ENCODE measurements at regions not wholly inside any gene's neighbourhood (a gene's known extent, or its start where the extent isn't known, plus 50 kb on each side); places are given as distances from the start of the nearest gene placed in this dataset.
"Not testable (repeated sequence)": the region's sequence is repeated elsewhere in the genome, so short reads cannot be mapped to it uniquely, and the experiment has no call there.

DNA sequence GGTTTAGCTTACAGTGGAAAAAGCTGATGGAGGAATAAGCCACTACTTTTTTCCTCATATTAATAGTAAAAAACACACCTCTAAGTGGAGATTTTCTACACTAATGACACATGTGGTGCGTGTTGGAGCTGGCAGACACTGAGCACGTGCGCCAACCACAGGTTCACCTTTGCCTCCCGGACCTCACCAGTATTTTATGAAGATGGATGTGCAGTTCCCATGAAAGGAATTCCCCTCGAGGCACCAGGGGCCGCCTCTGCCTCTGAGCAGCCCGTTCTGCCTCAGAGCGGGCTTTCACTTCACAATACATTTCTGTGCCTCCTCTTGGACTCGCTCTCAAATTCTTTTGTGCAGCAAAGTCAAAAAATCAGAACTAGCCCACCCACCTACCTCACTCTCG, 477.5 kb upstream of the ADARB2 start:
- no peak for DNase-seq (ENCODE audit: low read depth, low spot score)
- no peak overlapping the region for H3K4me3 ChIP-seq (ENCODE audit: low read length)

DNA sequence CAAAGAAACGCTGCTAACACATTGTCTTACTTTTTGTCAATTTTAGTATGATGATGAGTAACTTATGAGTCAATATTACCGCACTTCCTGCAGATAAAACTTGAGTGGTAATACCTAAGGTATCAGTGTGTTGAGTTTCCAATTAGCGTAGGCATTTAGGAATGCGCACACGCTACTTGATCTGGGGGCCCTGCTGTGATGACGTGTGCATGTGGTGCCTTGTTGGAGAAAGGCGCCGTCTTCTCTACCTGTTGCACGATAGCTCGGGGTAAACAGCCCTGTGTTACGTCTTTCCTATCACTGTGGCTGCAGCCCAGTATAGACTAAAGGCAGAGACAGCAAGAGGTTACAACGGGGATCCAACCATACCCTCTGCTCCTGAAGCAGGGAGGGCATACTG, 476.8 kb upstream of the ADARB2 start:
- H3K4me3 ChIP-seq (ENCODE audit: low read length), result no peak overlapping the region
- DNase-seq (ENCODE audit: low read depth, low spot score), result no peak

DNA sequence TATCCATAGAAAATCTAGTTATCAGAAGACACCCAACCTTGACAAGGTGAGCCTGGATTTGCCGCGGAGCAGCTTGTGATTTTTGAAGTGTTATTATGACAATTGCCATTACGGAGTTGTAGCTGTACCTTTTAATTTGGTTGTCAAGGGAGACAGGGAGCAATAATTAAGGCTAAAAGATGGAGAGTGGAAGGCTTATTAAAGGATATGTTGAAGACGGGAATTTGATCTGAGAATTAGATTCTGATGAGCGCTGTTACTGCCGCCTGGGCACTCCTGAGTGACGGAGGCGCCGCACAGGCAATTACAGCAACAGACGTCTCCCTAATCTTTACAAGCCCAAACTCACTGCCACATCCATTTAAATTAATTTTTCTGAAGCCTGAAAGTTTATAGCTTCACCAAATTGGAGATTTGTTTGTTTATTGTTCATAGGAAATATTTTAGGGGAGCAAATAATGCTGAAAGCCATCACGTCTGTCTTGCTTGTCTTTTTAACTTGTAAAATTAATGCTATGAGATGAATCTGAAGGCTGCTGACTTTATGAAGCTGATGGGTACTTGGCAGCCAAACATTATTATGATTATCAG, 475.0 kb upstream of the ADARB2 start:
- H3K4me3 ChIP-seq (ENCODE audit: low read length), result no peak overlapping the region
- no peak for DNase-seq (ENCODE audit: low read depth, low spot score)

DNA sequence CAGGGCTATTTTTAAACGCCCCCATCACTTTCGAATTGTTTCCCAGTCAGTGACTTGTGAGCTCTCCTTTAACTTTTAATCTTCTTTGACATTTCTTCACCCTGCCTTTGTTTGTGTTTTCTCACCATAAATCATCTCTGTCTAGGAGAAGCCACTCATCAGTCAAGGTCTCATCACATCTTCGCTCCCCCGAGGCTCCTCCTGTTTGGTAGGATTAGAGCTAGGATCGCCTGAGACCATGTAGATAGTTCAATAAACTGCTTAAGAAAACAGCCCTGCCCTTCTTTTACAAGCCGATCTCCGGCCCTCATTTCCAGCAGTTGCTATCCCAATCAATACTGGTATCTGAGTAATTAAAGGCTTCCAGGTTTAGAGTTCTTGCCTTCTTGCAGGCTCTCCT, 472.8 kb upstream of the ADARB2 start:
- no peak for DNase-seq (ENCODE audit: low read depth, low spot score)
- no peak overlapping the region for H3K4me3 ChIP-seq (ENCODE audit: low read length)

DNA sequence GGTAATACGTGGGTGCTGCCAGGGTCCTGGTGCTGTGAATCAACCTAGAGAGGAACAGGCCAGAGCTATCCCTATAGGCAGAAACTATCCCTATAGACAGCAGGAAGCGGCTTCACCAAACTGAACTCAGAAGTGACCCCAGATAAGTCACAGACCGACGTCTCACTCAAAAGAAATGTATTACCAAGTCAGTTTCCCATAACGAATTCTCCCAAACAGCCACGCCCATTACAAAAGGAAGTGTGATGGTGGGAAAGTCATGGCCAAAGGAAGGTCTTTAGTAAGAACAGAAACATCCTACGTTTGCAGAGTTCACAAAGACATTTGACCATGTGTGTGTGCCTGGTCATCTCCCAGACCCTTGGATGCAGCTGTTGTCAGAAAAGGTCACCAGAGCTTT, 470.8 kb upstream of the ADARB2 start:
- DNase-seq (ENCODE audit: low read depth, low spot score), result no peak
- H3K4me3 ChIP-seq (ENCODE audit: low read length), result no peak overlapping the region

DNA sequence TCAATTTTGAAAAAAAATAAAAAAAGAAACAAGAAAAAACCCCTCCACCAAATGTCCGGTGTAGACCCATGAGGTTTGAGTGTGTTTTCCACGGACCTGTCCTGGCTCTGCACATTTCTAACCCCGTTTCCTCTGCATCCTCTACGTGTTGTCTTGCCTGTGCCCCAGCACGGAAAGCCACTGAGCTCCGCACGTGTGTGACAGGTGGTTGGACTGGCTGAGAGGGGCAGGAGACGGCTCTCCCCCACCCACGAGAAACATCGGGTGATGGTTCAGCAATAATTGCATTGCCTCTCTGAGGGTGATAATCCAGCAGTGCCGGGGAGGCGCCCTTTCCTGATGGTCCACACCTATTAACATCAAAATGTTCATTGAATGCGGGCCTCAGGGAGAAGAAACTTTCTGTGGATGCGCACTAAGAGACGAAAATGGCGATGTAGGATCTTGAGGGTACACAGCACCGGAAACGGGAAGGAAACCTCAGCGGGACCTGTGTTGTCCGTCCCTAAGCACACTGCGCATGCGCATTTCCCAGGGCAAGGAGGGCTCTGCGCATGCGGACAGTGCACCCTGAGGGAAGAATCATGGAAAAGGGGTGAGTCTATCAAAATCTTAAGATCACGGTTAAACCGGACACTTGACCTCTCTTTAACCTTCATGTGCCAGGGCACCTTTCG, 470.1 kb upstream of the ADARB2 start:
- H3K4me3 ChIP-seq (ENCODE audit: low read length), result no peak overlapping the region
- no peak for DNase-seq (ENCODE audit: low read depth, low spot score)

DNA sequence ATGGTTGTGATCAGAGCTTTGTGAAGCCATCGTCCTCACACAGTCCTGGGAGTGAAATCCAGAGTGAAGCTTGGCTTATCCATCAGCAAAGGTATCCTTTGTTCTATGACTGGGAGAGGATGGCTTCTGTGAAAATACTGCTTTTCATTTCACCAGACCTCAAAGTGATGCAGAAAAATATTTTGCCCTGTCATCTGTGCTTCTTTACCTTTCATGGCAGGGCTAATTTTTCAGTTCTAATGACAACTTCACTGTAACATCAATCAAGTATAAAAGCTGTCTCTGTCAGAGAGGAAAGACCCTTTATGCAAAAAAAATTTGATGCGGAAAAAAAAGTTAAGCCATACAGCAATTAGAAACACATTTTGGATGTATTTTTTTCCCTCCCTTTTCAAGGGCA, 468.1 kb upstream of the ADARB2 start:
- no peak for DNase-seq (ENCODE audit: low read depth, low spot score)

DNA sequence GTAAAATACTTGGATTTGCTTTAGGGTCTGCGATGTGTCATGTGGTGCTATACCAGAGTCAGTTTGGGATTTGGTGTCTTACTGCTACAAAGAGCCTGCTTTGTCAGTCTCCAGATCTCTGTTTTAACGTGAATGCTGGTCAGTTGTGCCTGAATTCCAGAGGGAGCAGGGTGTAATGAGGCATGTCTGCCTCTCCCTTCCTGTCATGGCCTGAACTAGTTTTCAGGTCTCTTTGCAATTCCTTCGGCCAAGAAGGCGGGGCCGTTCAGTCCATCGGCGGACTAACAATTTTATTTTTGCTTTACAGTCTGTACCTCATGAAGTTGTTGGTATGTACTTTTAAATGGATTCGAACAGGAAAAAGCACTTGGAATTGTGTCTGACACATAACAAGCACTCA, 465.1 kb upstream of the ADARB2 start:
- no peak overlapping the region for H3K4me3 ChIP-seq (ENCODE audit: low read length)
- DNase-seq (ENCODE audit: low read depth, low spot score), result no peak

More for the DNA sequence above, 468.1 kb upstream of the ADARB2 start:
- H3K4me3 ChIP-seq (ENCODE audit: low read length), result no peak overlapping the region

DNA sequence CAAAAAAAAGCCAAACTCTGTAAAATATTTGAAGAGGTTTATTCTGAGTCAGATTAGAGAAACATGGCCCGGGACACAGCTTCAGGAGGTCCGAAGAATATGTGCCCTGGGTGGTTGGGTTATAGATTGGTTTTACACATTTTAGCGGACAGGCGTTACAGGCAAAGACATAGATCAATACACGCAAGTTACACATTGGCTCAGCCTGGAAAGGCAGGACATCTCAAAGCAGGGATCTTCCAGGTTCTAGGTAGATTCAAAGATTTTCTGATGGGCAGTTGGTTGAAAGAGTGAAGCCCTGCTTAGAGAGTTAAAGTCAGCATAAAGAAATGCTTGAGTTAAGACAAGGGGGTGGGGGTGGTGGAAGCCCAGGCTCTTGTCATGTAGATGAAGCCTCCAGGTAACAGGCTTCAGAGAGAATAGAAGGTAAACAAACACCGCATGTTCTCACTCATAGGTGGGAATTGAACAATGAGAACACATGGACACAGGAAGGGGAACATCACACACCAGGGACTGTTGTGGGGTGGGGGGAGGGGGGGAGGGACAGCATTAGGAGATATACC, 464.3 kb upstream of the ADARB2 start:
- no peak for DNase-seq (ENCODE audit: low read depth, low spot score)
- no peak overlapping the region for H3K4me3 ChIP-seq (ENCODE audit: low read length)

DNA sequence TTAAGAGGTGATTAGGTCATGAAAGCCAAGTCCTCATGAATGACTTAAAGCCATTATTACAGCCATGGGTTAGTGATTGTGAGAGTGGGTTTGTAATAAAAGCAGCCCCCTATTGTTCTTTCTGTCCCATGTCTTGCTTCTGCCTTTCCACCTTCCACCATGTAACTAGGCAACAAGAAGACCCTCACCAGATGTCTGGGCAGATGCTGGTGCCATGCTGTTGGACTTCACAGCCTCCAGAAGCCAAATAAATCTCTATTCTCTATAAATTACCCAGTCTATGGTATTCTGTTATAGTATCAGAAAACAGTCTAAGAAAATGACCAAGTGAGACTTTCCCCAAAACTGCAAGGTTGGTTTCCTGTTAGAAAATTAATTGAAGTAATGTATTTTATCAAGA, 460.3 kb upstream of the ADARB2 start:
- no peak overlapping the region for H3K4me3 ChIP-seq (ENCODE audit: low read length)
- no peak for DNase-seq (ENCODE audit: low read depth, low spot score)

DNA sequence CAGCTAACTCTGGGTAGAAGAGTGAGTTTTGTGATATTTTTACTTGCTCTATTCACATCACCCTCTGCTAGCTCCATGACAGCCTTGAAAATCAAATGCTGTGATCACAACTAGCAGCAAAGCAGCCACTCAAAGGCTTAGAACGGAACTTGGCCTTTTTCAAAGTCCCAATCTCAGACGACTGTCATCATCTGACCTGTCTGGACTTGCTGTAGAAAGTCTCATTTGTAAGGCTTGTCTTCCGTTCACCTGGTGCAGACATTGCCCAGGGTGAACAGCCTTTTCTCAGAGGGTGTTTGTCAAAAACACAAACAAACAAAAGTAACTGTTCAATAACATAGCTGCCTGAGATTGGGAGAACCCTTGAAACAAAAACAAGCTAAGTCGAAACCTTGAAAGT, 458.9 kb upstream of the ADARB2 start:
- H3K4me3 ChIP-seq (ENCODE audit: low read length), result no peak overlapping the region
- DNase-seq (ENCODE audit: low read depth, low spot score), result no peak

DNA sequence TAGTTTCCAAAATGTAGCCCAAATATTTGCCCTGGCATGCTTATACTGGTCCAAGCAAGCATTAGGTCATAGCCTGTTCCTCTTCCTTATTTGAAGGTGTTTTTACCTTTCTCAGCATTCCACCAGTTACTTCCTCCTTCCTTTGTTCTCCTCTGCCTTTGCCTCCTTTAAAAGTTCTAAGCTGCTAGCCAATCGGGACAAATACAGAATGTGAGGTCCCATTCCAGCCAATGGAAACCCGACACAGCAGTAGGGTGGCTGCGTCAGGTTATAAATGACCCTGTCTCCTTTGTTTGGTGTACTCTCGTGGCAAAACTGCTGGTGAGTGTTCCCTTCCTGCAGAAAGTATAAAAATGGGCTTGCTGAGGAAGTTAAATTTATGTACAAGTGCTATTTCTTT, 452.0 kb upstream of the ADARB2 start:
- DNase-seq (ENCODE audit: low read depth, low spot score); H3K4me3 ChIP-seq (ENCODE audit: low read length): not testable (repeated sequence)

DNA sequence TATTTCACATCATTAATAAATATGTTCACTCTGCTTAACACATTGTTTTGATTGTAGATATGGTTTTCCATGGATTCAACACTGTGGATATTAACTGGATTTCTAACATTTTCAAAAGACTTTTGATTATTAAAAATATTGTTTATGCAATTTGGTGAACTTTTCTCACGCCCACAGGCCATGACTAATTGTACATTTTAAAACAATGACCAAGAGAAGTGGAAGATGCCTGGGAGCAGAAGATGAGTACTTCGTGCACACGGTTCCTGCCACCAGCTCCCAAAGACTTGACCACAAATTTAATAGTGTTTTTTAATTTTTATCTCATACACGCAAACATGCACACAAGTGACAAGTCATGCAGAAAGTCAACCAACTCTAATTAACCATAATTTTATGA, 451.0 kb upstream of the ADARB2 start:
- H3K4me3 ChIP-seq (ENCODE audit: low read length), result no peak overlapping the region
- DNase-seq (ENCODE audit: low read depth, low spot score), result no peak

DNA sequence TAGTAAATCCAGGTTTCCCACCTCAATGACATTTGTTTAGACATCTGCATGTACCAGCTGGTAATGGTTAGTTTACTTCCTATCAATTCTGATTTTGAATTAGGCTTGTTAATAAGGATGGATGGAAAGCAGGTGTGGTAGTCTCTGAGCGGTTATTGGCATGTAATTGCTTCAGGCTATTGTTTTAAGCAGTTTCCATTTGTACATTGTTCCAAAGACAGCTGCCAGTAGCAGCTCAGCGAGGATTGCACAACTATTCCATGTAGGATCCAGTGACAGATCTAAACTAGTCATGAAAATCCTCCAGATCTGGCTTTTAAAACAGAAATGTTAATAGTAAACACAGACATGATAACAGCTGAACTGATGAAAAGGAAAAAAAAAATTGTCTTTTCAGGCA, 436.0 kb upstream of the ADARB2 start:
- no peak overlapping the region for H3K4me3 ChIP-seq (ENCODE audit: low read length)
- no peak for DNase-seq (ENCODE audit: low read depth, low spot score)

DNA sequence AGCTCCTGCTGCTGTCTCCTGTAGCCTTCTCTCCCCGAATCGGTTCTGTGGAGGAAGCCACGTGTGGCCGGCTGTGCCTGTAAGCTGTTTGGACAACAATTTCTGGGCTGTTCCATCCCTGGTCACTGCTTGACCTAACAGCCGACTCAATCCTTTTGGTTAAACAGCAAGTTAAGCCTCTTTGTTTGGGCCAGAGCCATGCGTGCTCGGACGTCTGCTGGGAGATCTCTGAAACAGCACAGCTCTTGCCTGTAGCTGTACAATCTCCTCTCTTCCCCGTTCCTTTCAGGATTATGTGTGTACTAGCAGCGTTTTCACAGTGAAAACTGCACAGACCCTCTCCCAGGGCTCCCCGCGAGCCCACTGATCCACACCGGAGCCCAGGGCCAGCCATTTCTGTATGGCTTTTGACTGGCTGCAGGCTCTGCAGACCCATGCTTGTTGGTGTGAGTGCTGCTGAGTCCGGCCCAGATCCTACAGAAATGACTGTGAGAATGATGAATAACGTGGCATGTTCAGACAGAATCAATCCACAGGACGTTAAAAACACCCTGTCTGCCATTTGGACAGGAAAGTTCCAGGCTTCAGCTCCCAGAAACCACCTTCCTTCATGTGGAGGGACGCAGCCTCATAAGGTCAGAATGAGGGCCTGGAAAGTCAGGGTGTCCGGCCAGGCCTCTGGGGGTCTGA, 428.6 kb upstream of the ADARB2 start:
- H3K4me3 ChIP-seq (ENCODE audit: low read length), result no peak overlapping the region

DNA sequence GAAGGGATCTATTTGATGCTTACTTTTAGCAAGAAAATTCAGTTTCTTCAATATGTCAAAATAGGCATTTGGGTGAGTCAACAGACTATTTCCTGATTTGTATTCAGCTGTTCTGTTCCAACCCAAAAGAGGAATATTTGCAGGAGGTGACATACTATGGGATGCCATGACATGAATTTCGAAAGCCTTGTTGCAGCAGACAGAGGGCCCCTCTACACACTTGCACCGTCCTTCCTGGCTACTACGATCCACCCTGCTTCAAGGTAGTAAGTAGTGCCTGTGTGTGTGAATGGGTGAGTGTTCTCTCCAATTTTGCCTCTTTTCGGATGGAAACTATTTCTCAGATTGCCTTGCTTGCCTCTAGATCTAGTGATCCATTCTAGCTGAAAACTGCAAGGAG, 413.0 kb upstream of the ADARB2 start:
- H3K4me3 ChIP-seq (ENCODE audit: low read length), result no peak overlapping the region
- no peak for DNase-seq (ENCODE audit: low read depth, low spot score)

More for the DNA sequence above, 428.6 kb upstream of the ADARB2 start:
- no peak for DNase-seq (ENCODE audit: low read depth, low spot score)

DNA sequence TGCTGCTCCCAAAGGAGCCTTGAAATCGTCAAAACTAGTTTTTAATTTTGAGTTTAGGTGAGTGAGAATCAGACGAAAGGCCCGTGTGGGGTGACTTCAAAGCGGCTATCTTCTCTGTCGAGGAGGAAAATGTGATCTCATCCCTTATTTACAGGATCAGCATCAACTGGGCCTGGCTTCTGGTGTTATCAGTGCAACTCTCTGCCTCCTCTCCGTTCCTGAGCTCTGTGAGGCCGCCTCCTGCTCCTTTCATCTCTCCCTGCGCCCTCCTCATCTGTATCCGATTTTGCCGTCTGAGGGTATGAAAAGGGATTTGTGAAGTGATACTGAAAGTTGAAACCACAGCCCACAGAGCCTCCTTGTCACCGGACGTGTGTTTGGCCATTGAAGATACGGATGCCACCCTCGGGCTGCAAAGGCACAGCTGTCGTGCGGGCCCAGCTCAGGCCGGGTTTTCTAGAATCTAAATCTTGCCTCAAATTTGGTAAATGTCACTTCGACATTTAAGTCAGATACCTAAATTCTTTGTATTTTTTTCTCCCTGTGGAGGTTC, 408.7 kb upstream of the ADARB2 start:
- peak; percentile 11 for DNase-seq (ENCODE audit: low read depth, low spot score)
- H3K4me3 ChIP-seq (ENCODE audit: low read length), result no peak overlapping the region

DNA sequence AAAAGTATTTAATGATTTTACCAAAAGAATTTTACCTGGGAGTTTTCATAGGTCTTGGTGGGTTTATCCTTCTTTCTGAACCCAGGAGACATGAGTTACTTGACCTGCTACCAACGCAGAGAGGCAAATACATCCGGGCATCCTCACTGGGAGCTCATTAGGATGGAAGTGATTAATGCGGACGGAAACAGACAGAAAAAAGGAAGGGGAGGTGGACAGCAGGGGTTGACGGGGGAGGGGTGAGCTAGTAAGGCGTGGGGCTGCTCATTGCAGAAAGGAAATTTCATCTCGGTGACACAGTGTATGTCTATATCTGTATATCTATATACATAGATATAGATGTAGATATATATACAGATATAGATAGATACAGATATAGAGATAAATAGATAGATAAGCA, 408.2 kb upstream of the ADARB2 start:
- no peak overlapping the region for H3K4me3 ChIP-seq (ENCODE audit: low read length)
- no peak for DNase-seq (ENCODE audit: low read depth, low spot score)

DNA sequence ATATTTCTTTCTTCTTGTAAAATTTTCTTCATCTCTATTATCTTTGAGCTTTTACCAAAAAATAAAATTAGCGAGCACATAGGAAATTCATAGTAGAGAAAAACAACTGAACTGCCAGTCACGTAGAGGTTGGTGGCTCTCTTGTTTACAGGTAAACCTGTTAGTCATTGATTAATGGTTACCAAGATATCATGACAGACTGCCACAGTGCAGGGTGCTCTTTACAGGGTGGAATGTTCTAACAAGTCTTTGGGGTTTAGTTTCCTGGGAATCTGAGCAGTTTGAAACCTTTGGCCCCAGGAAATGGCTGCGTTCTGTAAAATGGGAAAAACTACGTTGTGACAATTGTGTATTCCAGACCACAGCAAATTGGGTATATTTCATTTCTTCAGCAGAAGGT, 407.3 kb upstream of the ADARB2 start:
- DNase-seq (ENCODE audit: low read depth, low spot score), result no peak
- no peak overlapping the region for H3K4me3 ChIP-seq (ENCODE audit: low read length)

DNA sequence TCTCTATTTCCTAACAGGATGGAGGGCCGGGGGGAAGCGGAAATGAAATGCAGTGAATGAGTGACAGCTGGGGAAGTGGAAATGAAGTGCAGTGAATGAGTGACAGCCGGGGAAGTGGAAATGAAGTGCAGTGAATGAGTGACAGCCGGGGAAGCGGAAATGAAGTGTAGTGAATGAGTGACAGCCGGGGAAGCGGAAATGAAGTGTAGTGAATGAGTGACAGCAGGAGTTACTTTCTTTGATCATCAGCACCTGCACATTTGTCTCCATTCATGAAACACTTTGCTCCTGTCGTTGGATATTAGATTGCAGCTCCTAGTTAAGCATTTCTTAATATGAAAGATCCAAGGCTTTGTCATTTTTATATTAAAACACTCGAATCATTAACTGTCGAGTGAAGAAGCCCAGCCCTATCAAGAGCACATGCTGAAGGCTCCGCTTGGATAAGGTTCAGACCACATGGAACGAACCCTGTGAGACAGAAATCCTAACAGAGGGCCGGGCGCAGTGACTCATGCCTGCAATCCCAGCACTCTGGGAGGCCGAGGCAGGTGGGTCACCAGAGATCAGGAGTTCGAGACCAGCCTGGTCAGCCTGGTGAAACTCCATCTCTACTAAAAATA, 406.0 kb upstream of the ADARB2 start:
- no peak overlapping the region for H3K4me3 ChIP-seq (ENCODE audit: low read length)
- DNase-seq (ENCODE audit: low read depth, low spot score), result no peak

Data from Jurkat, Clone E6-1 (cell line).